H1 (cell line): ENCODE measurements at regions not wholly inside any gene's neighbourhood (a gene's known extent, or its start where the extent isn't known, plus 50 kb on each side); places are given as distances from the start of the nearest gene placed in this dataset.
"Not testable (repeated sequence)": the region's sequence is repeated elsewhere in the genome, so short reads cannot be mapped to it uniquely, and the experiment has no call there.

ENCODE experiments used
- CTCF ChIA-PET: fragments of 300-600 bp; sonication (Branson Sonifier 250); formaldehyde crosslinking; loops from one replicate; lab custom pipeline; 2021; ENCODE audit not compliant: partially characterized antibody; lab: Charles Lee
- POLR2A ChIA-PET: fragments of 300-600 bp; sonication (Branson Sonifier 250); formaldehyde crosslinking; loops from one replicate; lab custom pipeline; 2021; ENCODE audit warnings: inconsistent platforms; ENCODE audit not compliant: partially characterized antibody; lab: Charles Lee
- DNase-seq, 2 experiments: peaks; one replicate each; pipeline versions ENCODE4 v3.0.0 to v3.0.0-alpha.2; 2010 to 2022; ENCODE audit warnings: low spot score in 2 of 2, low read depth in 1 of 2, mixed read lengths in 1 of 2
- FAIRE-seq: peaks from 2 replicates; lab custom pipeline; 2011; peaks lifted over from hg19 to GRCh38; lab: Jason Lieb, UNC
- H2AFZ ChIP-seq: 2 replicates; pipeline ENCODE4 v1.8.1; 2012; ENCODE audit warnings: low read length, inconsistent platforms
- H2AK5ac ChIP-seq: 2 replicates; pipeline ENCODE4 v1.6.1; 2013; ENCODE audit warnings: low read depth, low read length
- H2BK120ac ChIP-seq: replicated peaks from 2 replicates; pipeline ENCODE3; 2013; ENCODE audit warnings: low read depth, low read length, inconsistent platforms
- H2BK12ac ChIP-seq: 2 replicates; pipeline ENCODE4 v1.6.1; 2013; ENCODE audit warnings: low read depth, low read length
- H2BK15ac ChIP-seq: 2 replicates; pipeline ENCODE4 v1.6.1; 2013; ENCODE audit warnings: low read length
- H2BK20ac ChIP-seq: 2 replicates; pipeline ENCODE4 v1.6.1; 2013; ENCODE audit warnings: low read length
- H2BK5ac ChIP-seq: 2 replicates; pipeline ENCODE4 v1.6.1; 2013; ENCODE audit warnings: low read depth, low read length
- H3K14ac ChIP-seq: 2 replicates; pipeline ENCODE4 v1.6.1; 2013; ENCODE audit warnings: inconsistent platforms; ENCODE audit not compliant: insufficient read length
- H3K18ac ChIP-seq: 2 replicates; pipeline ENCODE4 v1.6.1; 2013; ENCODE audit warnings: low read length; ENCODE audit errors: extremely low read depth
- H3K23ac ChIP-seq: 2 replicates; pipeline ENCODE4 v1.6.1; 2013; ENCODE audit warnings: inconsistent platforms; ENCODE audit not compliant: insufficient read length
- H3K23me2 ChIP-seq: 2 replicates; pipeline ENCODE4 v1.6.1; 2013; ENCODE audit warnings: low read depth, low read length
- H3K27ac ChIP-seq: 2 replicates; pipeline ENCODE4 v1.6.1; 2011; ENCODE audit warnings: low read depth, low read length, inconsistent platforms
- H3K27me3 ChIP-seq, 4 experiments: replicated peaks in 1 of 4; 1 replicate in 1 of 4; 2 replicates in 3 of 4; pipeline versions ENCODE4 v1.6.1 to v1.8.1; 2011 to 2013; ENCODE audit warnings: low read length in 3 of 4, mild to moderate bottlenecking in 3 of 4, inconsistent platforms in 2 of 4, mixed read lengths in 2 of 4, moderate library complexity in 1 of 4; ENCODE audit not compliant: control insufficient read depth in 3 of 4, insufficient read depth in 3 of 4; ENCODE audit errors: extremely low read depth in 1 of 4
- H3K36me3 ChIP-seq, 4 experiments: 2 replicates each; pipeline versions ENCODE4 v1.6.1 to v1.8.1; 2011 to 2013; ENCODE audit warnings: mild to moderate bottlenecking in 4 of 4, low read length in 3 of 4, moderate library complexity in 2 of 4, control low read depth in 1 of 4, inconsistent platforms in 1 of 4; ENCODE audit not compliant: insufficient read depth in 4 of 4, control insufficient read depth in 2 of 4
- H3K4ac ChIP-seq: replicated peaks from 2 replicates; pipeline ENCODE3; 2013; ENCODE audit warnings: low read length, low read depth, mixed read lengths, inconsistent platforms; ENCODE audit not compliant: insufficient read length
- H3K4me1 ChIP-seq, 4 experiments: replicated peaks in 1 of 4; 1 replicate in 1 of 4; 2 replicates in 3 of 4; pipeline versions ENCODE4 v1.6.1 to v1.8.1; 2011 to 2013; ENCODE audit warnings: low read length in 3 of 4, inconsistent platforms in 2 of 4, mixed read lengths in 1 of 4; ENCODE audit not compliant: insufficient read depth in 4 of 4, control insufficient read depth in 3 of 4
- H3K4me2 ChIP-seq, 2 experiments: 2 replicates each; pipeline versions ENCODE4 v1.6.1 to v1.8.1; 2011 to 2013; ENCODE audit warnings: low read depth in 2 of 2, low read length in 2 of 2, control low read depth in 1 of 2, inconsistent platforms in 1 of 2, mild to moderate bottlenecking in 1 of 2; ENCODE audit not compliant: insufficient read depth in 1 of 2
- H3K4me3 ChIP-seq, 4 experiments: fragments of 200-600, 300-600 bp in 1 of 4; sonication (generic), shearing (Covaris generic), sonication (Bioruptor Twin) in 1 of 4; 2 replicates each; pipeline versions ENCODE4 v1.5.1 to v1.8.1; 2011 to 2016; ENCODE audit warnings: low read length in 4 of 4, low read depth in 3 of 4, control low read depth in 2 of 4, inconsistent platforms in 2 of 4, mild to moderate bottlenecking in 2 of 4, mixed read lengths in 1 of 4, moderate library complexity in 1 of 4; ENCODE audit not compliant: insufficient read depth in 2 of 4; ENCODE audit errors: extremely low read depth in 1 of 4
- H3K56ac ChIP-seq: replicated peaks from 2 replicates; pipeline ENCODE3; 2013; ENCODE audit warnings: low read depth, mild to moderate bottlenecking, mixed read lengths, low read length, inconsistent platforms; ENCODE audit not compliant: insufficient read length
- H3K79me1 ChIP-seq: 2 replicates; pipeline ENCODE4 v1.6.1; 2013; ENCODE audit warnings: low read depth, low read length, control low read depth
- H3K79me2 ChIP-seq, 2 experiments: 2 replicates each; pipeline versions ENCODE4 v1.6.1 to v1.8.1; 2012 to 2013; ENCODE audit warnings: low read length in 2 of 2, mild to moderate bottlenecking in 2 of 2, inconsistent platforms in 1 of 2; ENCODE audit not compliant: insufficient read depth in 2 of 2, control insufficient read depth in 1 of 2
- H3K9ac ChIP-seq, 4 experiments: replicated peaks in 1 of 4; 1 replicate in 1 of 4; 2 replicates in 3 of 4; pipeline versions ENCODE4 v1.6.1 to v1.8.1; 2011 to 2013; ENCODE audit warnings: low read depth in 3 of 4, low read length in 3 of 4, control low read depth in 2 of 4, mild to moderate bottlenecking in 2 of 4, moderate library complexity in 2 of 4, inconsistent platforms in 1 of 4; ENCODE audit errors: extremely low read depth in 1 of 4
- H3K9me3 ChIP-seq, 2 experiments: 2 replicates each; pipeline versions ENCODE4 v1.6.1 to v1.8.1; 2012 to 2013; ENCODE audit warnings: mild to moderate bottlenecking in 2 of 2, moderate library complexity in 2 of 2, control low read depth in 1 of 2, inconsistent platforms in 1 of 2, low read depth in 1 of 2, low read length in 1 of 2, mixed read lengths in 1 of 2; ENCODE audit not compliant: insufficient read depth in 2 of 2
- H4K20me1 ChIP-seq, 2 experiments: replicated peaks in 1 of 2; 2 replicates each; pipeline versions ENCODE3 to v1.8.1; 2011 to 2013; ENCODE audit warnings: inconsistent platforms in 2 of 2, low read length in 2 of 2, mild to moderate bottlenecking in 1 of 2; ENCODE audit not compliant: insufficient read depth in 2 of 2, control insufficient read depth in 1 of 2
- H4K5ac ChIP-seq: 2 replicates; pipeline ENCODE4 v1.6.1; 2013; ENCODE audit warnings: low read length, low read depth, mixed read lengths, inconsistent platforms; ENCODE audit not compliant: insufficient read length
- H4K8ac ChIP-seq: 2 replicates; pipeline ENCODE4 v1.8.0; 2013; ENCODE audit warnings: mild to moderate bottlenecking, moderate library complexity, low read length, inconsistent platforms; ENCODE audit not compliant: insufficient read depth; ENCODE audit errors: extremely low read depth
- H4K91ac ChIP-seq: replicated peaks from 2 replicates; pipeline ENCODE3; 2013; ENCODE audit warnings: low read length, mixed read lengths, inconsistent platforms; ENCODE audit not compliant: insufficient read length
- WGBS, 2 experiments: shearing (Covaris generic) in 1 of 2; methylation state at CpG; one replicate each; pipeline versions ENCODE4 v1.1.6 to v1.1.7; 2013 to 2015; ENCODE audit warnings: low lambda C conversion rate in 2 of 2, mixed read lengths in 2 of 2, inconsistent platforms in 1 of 2, low coverage in 1 of 2, missing lambda C conversion rate in 1 of 2; ENCODE audit not compliant: insufficient replicate concordance in 2 of 2, insufficient coverage in 1 of 2, insufficient read length in 1 of 2; ENCODE audit errors: extremely low coverage in 1 of 2, missing lambda C conversion rate in 1 of 2; 5-methylcytosine and 5-hydroxymethylcytosine counted together

- H2BK12ac ChIP-seq, H2BK15ac ChIP-seq, H3K4ac ChIP-seq, DNase-seq, H4K20me1 ChIP-seq, H3K23me2 ChIP-seq, H3K4me3 ChIP-seq, H2AFZ ChIP-seq, H3K27me3 ChIP-seq, H4K8ac ChIP-seq, H2AK5ac ChIP-seq, H3K9me3 ChIP-seq, H2BK5ac ChIP-seq, H2BK20ac ChIP-seq, H3K56ac ChIP-seq, H3K9ac ChIP-seq, H3K4me2 ChIP-seq, H3K14ac ChIP-seq, H3K18ac ChIP-seq, H3K79me1 ChIP-seq, H3K27ac ChIP-seq, H4K5ac ChIP-seq, CTCF ChIA-PET, FAIRE-seq, H3K23ac ChIP-seq, H3K4me1 ChIP-seq, H2BK120ac ChIP-seq, POLR2A ChIA-PET, H4K91ac ChIP-seq, H3K36me3 ChIP-seq, H3K79me2 ChIP-seq: not testable (repeated sequence)
- WGBS, 2 experiments: 83% methylated on average over 8 of the region's 18 CpGs; no CpG with 5 or more reads in 1 of the 2 experiments
Observed at GRCh38 chr2:153256876-153257275, 221.7 kb downstream of the RPRM start.

GRCh38 chr2:153246636-153247035, 231.9 kb downstream of the RPRM start:
- not testable (repeated sequence) for H3K18ac ChIP-seq

More at GRCh38 chr2:153246636-153247035, 231.9 kb downstream of the RPRM start:
- H3K56ac ChIP-seq, H2BK12ac ChIP-seq, H2AFZ ChIP-seq, H2BK5ac ChIP-seq, H3K36me3 ChIP-seq, H3K9ac ChIP-seq, H4K5ac ChIP-seq, H4K91ac ChIP-seq, H2BK20ac ChIP-seq, H3K14ac ChIP-seq, H3K79me1 ChIP-seq, H2BK120ac ChIP-seq, H4K8ac ChIP-seq, H4K20me1 ChIP-seq, H3K23me2 ChIP-seq, FAIRE-seq, H2AK5ac ChIP-seq, POLR2A ChIA-PET, H3K4me1 ChIP-seq, H3K23ac ChIP-seq, H3K27me3 ChIP-seq, H3K4me3 ChIP-seq, H2BK15ac ChIP-seq, CTCF ChIA-PET, H3K4ac ChIP-seq, DNase-seq, H3K27ac ChIP-seq, H3K9me3 ChIP-seq, H3K79me2 ChIP-seq: not testable (repeated sequence)
- peak overlapping the region in 1 of 2 experiments; percentile 21; a peak in 1 of 4 replicates for H3K4me2 ChIP-seq
- WGBS, 2 experiments: 25% methylated on average over 1 of the region's 1 CpG; no CpG with 5 or more reads in 1 of the 2 experiments
